Central memory CD8-positive, alpha-beta T cell (primary cell): ENCODE measurements at regions not wholly inside any gene's neighbourhood (a gene's known extent, or its start where the extent isn't known, plus 50 kb on each side); places are given as distances from the start of the nearest gene placed in this dataset.

Experiments used
- ATAC-seq: fragments of 150-1000 bp; cut with Tn5 transposase; replicated peaks from 2 replicates; pipeline ENCODE4 v1.10.0; 2022; ENCODE audit warnings: mild to moderate bottlenecking, moderate FRiP score, moderate number of reproducible peaks; ENCODE audit not compliant: poor library complexity, severe bottlenecking; ENCODE audit errors: extremely low read depth
- DNase-seq, 2 donors: peaks; one replicate each; pipeline ENCODE4 v3.0.0; 2021; ENCODE audit warnings: low spot score in 2 of 2
- H3K27ac Mint-ChIP-seq: one replicate; pipeline ENCODE4 v1.8.0; 2022; ENCODE audit warnings: low read depth, mild to moderate bottlenecking, moderate library complexity, mixed read lengths
- H3K27me3 Mint-ChIP-seq: one replicate; pipeline ENCODE4 v1.8.0; 2022; ENCODE audit warnings: mixed read lengths
- H3K36me3 Mint-ChIP-seq: one replicate; pipeline ENCODE4 v1.8.0; 2022; ENCODE audit warnings: mild to moderate bottlenecking, moderate library complexity, mixed read lengths; ENCODE audit not compliant: insufficient read depth
- H3K4me1 Mint-ChIP-seq: one replicate; pipeline ENCODE4 v1.8.0; 2022; ENCODE audit warnings: mixed read lengths
- H3K4me3 Mint-ChIP-seq: one replicate; pipeline ENCODE4 v1.8.0; 2022; ENCODE audit warnings: mild to moderate bottlenecking, moderate library complexity, mixed read lengths
- H3K9me3 Mint-ChIP-seq: one replicate; pipeline ENCODE4 v1.8.0; 2022; ENCODE audit warnings: mixed read lengths

DNA sequence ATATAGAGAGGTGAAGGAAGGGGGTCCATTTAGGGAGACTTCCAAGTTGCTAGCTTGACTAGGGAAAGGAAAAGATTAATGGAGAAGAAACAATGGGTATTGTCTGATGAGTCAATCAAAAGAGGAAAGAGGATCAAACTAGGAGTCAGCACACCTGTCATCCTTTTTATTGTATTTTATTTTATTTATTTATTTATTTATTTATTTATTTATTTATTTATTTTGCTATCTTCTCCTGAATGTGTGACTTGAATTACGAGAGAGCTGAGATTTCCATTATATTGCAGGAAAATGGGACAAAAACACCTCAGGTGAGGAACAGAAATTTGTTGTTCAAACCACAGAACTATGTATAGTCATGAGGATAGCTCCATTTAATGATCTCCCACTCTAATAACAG is 58.9 kb downstream of the NUDT11 start:
- Mint-ChIP-seq H3K27me3 (no peaks in the 10 kb centered on the region), H3K4me1 (no peaks in the 10 kb centered on the region), H3K4me3 (no peak overlapping the region), H3K36me3 (no peaks in the 10 kb centered on the region), H3K27ac (no peak overlapping the region), H3K9me3 (no peaks in the 10 kb centered on the region)
- ATAC-seq = no peak
- no peak for DNase-seq

DNA sequence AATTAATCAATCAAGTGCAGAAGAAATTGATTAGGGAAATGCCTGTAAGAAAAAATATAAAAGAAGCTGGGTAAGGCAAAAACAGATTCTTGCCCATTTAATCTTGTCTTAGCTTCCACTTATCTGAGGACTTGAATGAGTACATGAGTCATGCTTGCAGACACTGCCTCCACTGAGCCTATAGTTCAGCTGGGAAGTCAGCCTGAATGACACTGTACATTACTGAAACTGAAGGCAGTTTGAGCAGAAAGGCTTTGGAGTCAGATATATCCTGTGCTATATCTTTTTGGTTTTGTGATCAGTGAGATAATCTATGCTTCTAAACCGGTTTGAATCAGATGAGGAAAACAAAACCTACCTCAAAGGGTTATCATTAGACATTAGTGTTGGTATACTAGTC is 61.3 kb downstream of the NUDT11 start:
- Mint-ChIP-seq H3K27me3 (no peaks in the 10 kb centered on the region), H3K4me3 (no peak overlapping the region), H3K4me1 (no peaks in the 10 kb centered on the region), H3K36me3 (no peaks in the 10 kb centered on the region), H3K9me3 (no peaks in the 10 kb centered on the region), H3K27ac (no peak overlapping the region)
- DNase-seq (no peak), ATAC-seq (no peak)

DNA sequence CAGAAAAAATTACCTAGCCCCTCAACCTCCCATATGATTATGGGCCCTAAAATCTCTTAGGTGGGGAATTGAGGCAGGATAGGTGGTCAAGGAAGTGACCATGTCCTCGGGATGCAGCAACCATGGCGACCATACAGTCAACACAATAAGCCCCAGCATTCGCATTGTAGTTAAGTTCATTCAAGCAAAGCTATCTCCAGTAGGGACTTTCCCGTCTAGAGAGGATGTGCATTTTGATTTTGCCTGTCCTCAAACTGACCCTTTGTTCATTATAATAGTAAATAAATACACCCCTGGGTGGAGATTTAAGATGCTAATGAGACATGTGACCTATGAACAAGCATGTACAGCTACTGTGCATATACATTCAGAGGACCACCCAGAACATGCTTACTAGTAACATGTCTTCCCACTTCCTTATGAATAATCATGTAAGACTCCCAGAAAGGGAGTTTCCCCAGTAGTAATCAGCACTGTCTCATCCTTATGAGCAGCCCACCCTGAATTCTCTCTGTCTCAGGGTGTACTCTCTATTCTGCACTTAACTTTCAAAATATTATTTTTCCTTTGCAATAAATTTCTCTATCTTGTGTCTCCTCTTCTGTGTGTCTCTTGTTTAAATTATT is 74.3 kb downstream of the NUDT11 start:
- DNase-seq = no peak
- Mint-ChIP-seq H3K9me3 (no peaks in the 10 kb centered on the region), H3K36me3 (no peaks in the 10 kb centered on the region), H3K27me3 (peaks cover 8% of the 10 kb centered on the region), H3K4me1 (no peaks in the 10 kb centered on the region), H3K27ac (no peak overlapping the region), H3K4me3 (no peak overlapping the region)
- no peak for ATAC-seq

DNA sequence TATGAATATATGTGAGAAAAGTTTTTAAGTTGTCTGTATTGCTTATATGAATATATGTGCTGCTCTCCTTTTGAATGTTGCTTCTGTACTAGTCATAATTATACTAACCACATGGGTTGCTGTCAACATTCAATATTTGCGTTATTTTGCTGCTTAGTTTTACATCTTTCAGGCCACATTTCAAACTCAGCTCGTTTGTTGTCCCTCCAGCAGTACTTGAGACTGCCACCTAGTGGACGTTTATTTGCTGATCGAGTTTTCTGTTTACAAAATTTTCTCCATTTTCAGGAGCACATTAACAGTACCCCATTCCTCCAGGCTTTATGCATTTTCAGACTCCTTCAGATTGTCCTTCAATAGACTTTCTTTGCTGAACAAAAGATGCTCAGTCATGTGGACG is 75.8 kb downstream of the NUDT11 start:
- H3K27ac Mint-ChIP-seq = peak overlapping the region; percentile 44
- ATAC-seq (no peak), DNase-seq (peak in 1 of 2 donors; percentile 10)
- H3K36me3 Mint-ChIP-seq = no peaks in the 10 kb centered on the region
- no peak overlapping the region for H3K4me3 Mint-ChIP-seq
- no peaks in the 10 kb centered on the region for H3K9me3 Mint-ChIP-seq
- peaks cover 8% of the 10 kb centered on the region for H3K27me3 Mint-ChIP-seq
- H3K4me1 Mint-ChIP-seq = no peaks in the 10 kb centered on the region

DNA sequence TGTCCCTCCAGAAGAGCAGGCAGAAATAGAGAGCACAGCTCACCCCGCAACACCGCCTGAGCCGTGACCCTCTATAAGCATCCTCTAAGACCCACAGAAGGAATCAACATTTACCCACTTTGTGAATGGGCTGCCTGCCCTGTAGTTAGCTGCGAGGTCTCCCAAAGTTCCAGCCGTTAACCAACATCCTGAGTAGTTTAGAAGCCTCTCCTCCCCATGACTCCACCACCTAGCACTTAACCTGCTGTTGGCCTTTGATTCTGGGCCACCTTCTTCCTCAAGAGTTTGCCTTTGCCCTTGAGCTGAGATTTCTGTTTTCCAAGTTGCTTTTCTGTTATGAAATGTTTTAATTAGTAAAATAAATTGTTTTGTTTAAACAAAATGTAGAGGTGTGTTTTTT is 75.8 kb downstream of the NUDT10 start:
- H3K4me1 Mint-ChIP-seq = peaks cover 4% of the 10 kb centered on the region
- DNase-seq (no peak), ATAC-seq (no peak)
- H3K27me3 Mint-ChIP-seq = no peaks in the 10 kb centered on the region
- no peaks in the 10 kb centered on the region for H3K9me3 Mint-ChIP-seq
- H3K4me3 Mint-ChIP-seq = no peak overlapping the region
- no peak overlapping the region for H3K27ac Mint-ChIP-seq
- no peaks in the 10 kb centered on the region for H3K36me3 Mint-ChIP-seq

DNA sequence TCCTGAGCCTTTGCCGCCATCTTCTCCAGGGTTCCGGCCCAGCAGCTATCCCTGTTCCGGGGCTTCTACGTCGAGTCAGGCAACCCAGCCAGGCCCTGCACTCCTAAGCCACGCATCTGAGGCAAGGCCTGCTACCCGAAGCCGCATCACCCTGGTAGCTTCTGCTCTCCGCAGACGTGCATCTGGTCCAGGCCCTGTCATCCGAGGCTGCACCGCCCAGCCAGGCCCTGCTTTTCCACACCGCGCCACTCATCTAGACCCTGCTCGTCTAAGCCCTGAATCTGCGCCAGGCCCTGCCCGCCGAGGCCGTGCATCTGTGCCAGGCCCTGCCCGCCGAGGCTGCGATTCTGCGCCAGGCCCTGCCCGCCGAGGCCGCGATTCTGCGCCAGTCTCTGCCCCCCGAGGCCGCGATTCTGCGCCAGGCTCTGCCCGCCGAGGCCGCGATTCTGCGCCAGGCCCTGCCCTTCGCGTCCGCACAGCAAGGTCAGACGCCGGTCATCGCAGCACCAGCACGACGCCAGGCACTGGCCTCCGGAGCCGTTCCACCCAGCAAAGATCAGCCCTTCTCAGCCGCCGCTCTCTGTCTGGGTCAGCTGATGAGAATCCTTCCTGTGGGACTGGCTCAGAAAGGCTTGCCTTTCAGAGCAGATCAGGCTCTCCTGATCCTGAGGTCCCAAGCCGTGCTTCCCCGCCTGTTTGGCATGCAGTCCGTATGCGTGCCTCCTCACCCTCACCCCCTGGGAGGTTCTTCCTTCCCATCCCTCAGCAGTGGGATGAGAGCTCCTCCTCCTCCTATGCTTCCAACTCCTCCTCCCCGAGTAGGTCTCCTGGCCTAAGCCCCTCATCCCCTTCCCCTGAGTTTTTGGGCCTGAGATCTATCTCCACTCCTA is 75.1 kb downstream of the NUDT10 start:
- DNase-seq (no peak), ATAC-seq (no peak)
- H3K36me3 Mint-ChIP-seq = no peaks in the 10 kb centered on the region
- H3K4me3 Mint-ChIP-seq = no peak overlapping the region
- H3K27ac Mint-ChIP-seq = no peak overlapping the region
- H3K9me3 Mint-ChIP-seq = no peaks in the 10 kb centered on the region
- peaks cover 4% of the 10 kb centered on the region for H3K4me1 Mint-ChIP-seq
- no peaks in the 10 kb centered on the region for H3K27me3 Mint-ChIP-seq

DNA sequence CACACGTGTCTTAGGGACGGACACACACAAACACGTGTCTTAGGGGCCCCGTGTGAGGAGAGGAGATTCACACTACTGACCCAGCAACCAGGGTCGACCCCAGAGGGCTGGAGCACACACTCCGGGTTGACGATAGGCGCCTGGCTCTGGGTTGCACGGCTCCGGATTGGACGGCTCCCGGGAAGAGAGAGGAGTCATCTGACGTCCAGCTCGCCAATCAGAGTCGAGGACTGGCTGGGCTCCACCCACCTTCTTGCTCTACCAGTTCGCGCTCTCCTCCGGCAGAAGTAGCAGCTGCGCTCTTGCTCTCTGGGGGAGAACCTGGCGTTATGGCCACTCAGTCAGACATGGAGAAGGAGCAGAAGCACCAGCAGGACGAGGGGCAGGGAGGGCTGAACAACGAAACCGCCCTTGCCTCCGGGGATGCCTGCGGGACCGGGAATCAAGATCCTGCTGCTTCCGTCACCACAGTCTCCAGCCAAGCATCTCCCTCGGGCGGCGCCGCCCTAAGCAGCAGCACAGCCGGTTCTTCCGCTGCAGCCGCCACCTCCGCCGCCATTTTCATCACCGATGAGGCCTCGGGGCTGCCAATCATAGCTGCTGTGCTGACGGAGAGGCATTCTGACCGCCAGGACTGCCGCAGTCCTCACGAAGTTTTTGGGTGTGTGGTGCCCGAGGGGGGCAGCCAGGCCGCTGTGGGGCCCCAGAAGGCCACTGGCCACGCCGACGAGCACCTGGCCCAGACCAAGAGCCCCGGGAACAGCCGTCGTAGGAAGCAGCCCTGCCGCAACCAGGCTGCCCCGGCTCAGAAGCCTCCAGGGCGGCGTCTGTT is 74.3 kb downstream of the NUDT10 start:
- Mint-ChIP-seq H3K36me3 (no peaks in the 10 kb centered on the region), H3K27me3 (no peaks in the 10 kb centered on the region), H3K4me3 (no peak overlapping the region), H3K9me3 (no peaks in the 10 kb centered on the region), H3K27ac (no peak overlapping the region), H3K4me1 (peaks cover 4% of the 10 kb centered on the region)
- no peak for DNase-seq
- ATAC-seq = no peak

DNA sequence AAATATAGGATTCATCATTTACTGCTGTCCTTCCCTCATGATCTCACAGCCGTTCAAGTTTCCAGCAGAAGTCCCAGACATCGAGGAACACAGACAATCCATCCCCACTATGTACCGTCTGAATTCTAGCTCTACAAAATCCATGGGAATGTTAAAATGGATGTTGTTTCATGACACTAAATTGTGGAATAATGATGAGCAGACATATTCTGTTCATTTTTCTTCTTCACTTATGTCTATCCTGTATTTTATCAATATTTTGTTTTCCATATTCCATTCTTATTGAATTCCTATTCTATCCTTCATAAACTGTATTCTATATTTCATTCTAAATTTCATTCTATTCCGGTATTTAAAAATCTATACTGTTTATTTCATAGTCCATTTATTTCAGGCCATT is 71.8 kb downstream of the NUDT10 start:
- DNase-seq = no peak
- Mint-ChIP-seq H3K4me3 (no peak overlapping the region), H3K36me3 (no peaks in the 10 kb centered on the region), H3K4me1 (peaks cover 4% of the 10 kb centered on the region), H3K27me3 (no peaks in the 10 kb centered on the region), H3K9me3 (no peaks in the 10 kb centered on the region), H3K27ac (no peak overlapping the region)
- ATAC-seq = no peak

DNA sequence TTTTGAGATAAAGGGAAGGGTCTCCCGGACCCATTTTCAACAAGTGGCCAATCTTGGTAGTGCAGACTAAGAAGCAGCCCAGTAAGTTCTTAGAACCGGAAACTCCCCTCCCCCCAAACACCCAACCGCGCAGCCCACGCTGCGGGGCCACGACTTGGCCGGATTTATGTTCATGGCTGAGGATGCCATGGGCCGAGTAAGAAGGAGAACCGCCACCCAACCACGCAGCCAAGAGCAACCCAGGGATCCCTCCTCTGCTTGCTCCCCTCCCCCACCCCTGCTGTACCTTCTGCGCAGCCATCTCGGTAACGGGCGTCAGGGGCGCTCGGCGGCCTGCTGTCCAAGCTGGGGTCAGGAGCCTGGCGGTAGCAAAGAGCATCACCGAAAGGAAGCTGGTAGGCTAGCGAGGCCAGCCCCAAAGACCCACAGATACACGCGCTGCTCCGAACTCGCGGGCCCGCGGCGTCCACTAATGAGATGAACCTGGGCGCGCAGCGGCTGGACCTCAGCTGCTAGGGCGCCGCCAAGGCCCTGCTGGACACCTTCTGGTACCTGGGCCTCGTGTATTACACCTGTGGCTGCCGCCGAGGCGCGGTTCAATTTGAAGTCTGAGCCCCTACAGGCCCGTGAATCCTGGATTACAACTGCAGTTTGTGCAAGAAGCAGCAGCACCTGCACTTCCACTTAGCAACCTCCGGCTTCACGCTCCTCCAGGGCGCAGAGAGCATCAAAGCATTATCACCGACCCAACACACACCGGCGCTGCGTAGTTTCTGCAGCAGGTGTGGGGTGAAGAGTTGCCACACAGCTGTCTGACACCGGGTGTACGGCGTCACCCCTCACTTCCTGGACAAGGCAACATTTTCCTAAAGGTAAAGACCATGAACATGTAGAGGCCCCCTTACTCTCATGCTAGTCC is 63.4 kb downstream of the NUDT10 start:
- peak; percentile 16 to 55 for DNase-seq
- Mint-ChIP-seq H3K36me3 (peaks cover 3% of the 10 kb centered on the region), H3K4me1 (no peaks in the 10 kb centered on the region), H3K9me3 (no peaks in the 10 kb centered on the region), H3K27ac (peak overlapping the region; percentile 78), H3K4me3 (peak overlapping the region; percentile 76), H3K27me3 (no peaks in the 10 kb centered on the region)
- ATAC-seq = peak; percentile 94

DNA sequence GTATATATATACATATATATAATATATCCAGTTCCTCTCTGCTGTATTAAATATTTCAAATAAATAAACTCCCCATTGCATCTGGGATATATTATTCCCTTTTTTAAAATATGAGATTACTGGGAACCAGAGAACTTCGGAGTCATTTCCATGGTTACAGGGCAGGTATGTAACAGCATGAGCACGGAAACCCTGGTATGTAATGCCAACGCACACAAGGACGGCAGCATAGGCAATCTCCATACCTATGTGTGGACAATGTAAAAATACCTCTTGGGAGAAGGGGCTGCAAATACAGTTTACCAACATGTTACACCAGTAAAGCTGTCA is 62.8 kb downstream of the NUDT10 start:
- Mint-ChIP-seq H3K9me3 (no peaks in the 10 kb centered on the region), H3K27ac (peak overlapping the region; percentile 78), H3K36me3 (peaks cover 3% of the 10 kb centered on the region), H3K4me3 (peak overlapping the region; percentile 76), H3K27me3 (no peaks in the 10 kb centered on the region), H3K4me1 (no peaks in the 10 kb centered on the region)
- ATAC-seq (no peak), DNase-seq (no peak)
